ENCODE measurements at regions not wholly inside any gene's neighbourhood (a gene's known extent, or its start where the extent isn't known, plus 50 kb on each side); places are given as distances from the start of the nearest gene placed in this dataset.

GRCh38 chr22:34490886-34491285 lies 570.6 kb upstream of the LARGE1 start:
- TF ChIP-seq EP300 (IDR thresholded peaks at IDR 0.05) (no peak), POLR2A (IDR thresholded peaks at IDR 0.05; ENCODE audit: low read depth) (no peak)
- TF ChIP-seq, protein P1, sequence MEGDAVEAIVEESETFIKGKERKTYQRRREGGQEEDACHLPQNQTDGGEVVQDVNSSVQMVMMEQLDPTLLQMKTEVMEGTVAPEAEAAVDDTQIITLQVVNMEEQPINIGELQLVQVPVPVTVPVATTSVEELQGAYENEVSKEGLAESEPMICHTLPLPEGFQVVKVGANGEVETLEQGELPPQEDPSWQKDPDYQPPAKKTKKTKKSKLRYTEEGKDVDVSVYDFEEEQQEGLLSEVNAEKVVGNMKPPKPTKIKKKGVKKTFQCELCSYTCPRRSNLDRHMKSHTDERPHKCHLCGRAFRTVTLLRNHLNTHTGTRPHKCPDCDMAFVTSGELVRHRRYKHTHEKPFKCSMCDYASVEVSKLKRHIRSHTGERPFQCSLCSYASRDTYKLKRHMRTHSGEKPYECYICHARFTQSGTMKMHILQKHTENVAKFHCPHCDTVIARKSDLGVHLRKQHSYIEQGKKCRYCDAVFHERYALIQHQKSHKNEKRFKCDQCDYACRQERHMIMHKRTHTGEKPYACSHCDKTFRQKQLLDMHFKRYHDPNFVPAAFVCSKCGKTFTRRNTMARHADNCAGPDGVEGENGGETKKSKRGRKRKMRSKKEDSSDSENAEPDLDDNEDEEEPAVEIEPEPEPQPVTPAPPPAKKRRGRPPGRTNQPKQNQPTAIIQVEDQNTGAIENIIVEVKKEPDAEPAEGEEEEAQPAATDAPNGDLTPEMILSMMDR (IDR thresholded peaks at IDR 0.05), result no peak
